GM12878 (cell line): ENCODE measurements at regions not wholly inside any gene's neighbourhood (a gene's known extent, or its start where the extent isn't known, plus 50 kb on each side); places are given as distances from the start of the nearest gene placed in this dataset.

Experiments used
- ATAC-seq: fragments of 200-7000 bp; cut with Tn5 transposase; 3 replicates; pipeline ENCODE4 v1.9.1; 2020; ENCODE audit warnings: mild to moderate bottlenecking, moderate library complexity
- BruUV-seq: library from RNA; stranded (reverse); fragments of 400-500 nt; replicated peaks from 2 replicates; lab custom pipeline; 2021; lab: Mats Ljungman, UMichigan
- CTCF ChIA-PET: fragments of 300-600 bp; sonication (Branson Sonifier 250); formaldehyde crosslinking; extraction: SDS; loops from one replicate; lab custom pipeline; 2021; ENCODE audit warnings: inconsistent platforms; lab: Yijun Ruan, JAX
- POLR2A ChIA-PET: fragments of 350-600 bp; formaldehyde crosslinking; extraction: SDS; loops from one replicate; lab custom pipeline; 2021; ENCODE audit warnings: inconsistent platforms; lab: Charles Lee
- RAD21 ChIA-PET: fragments of 300-600 bp; sonication (Branson Sonifier 250); formaldehyde crosslinking; loops from one replicate; lab custom pipeline; 2023; ENCODE audit warnings: antibody characterized with exemption; ENCODE audit not compliant: unreplicated experiment; lab: Charles Lee
- SMC1A ChIA-PET: fragments of 300-600 bp; sonication (Branson Sonifier 250); formaldehyde crosslinking; loops from one replicate; lab custom pipeline; 2023; ENCODE audit not compliant: unreplicated experiment, uncharacterized antibody; lab: Charles Lee
- DNase-seq: peaks from one replicate; pipeline ENCODE4 v3.0.0-alpha.2; 2011; ENCODE audit warnings: low read depth, low spot score
- FAIRE-seq: peaks from 3 replicates; lab custom pipeline; 2011; peaks lifted over from hg19 to GRCh38; lab: Jason Lieb, UNC
- H2AFZ ChIP-seq: 2 replicates; pipeline ENCODE4 v1.6.0; 2011; ENCODE audit warnings: low read depth, low read length, control low read depth; ENCODE audit not compliant: control insufficient read depth
- H3K27ac ChIP-seq: 2 replicates; pipeline ENCODE4 v1.5.1; 2011; ENCODE audit warnings: control low read depth; ENCODE audit not compliant: control insufficient read depth, insufficient read depth
- H3K27me3 ChIP-seq, 2 experiments: replicated peaks in 1 of 2; 2 replicates each; pipeline versions ENCODE4 v1.6.0 to v1.6.1; 2011; ENCODE audit warnings: low read length in 1 of 2; ENCODE audit not compliant: control insufficient read depth in 2 of 2, insufficient read depth in 2 of 2
- H3K36me3 ChIP-seq, 2 experiments: 2 replicates each; pipeline ENCODE4 v1.5.1; 2011; ENCODE audit warnings: low read length in 1 of 2; ENCODE audit not compliant: control insufficient read depth in 2 of 2, insufficient read depth in 2 of 2
- H3K4me1 ChIP-seq: 2 replicates; pipeline ENCODE4 v1.6.1; 2011; ENCODE audit warnings: mild to moderate bottlenecking, low read length, moderate library complexity, mixed read lengths; ENCODE audit not compliant: control insufficient read depth, insufficient read depth
- H3K4me2 ChIP-seq: 2 replicates; pipeline ENCODE4 v1.6.0; 2011; ENCODE audit warnings: control low read depth; ENCODE audit not compliant: control insufficient read depth, insufficient read depth
- H3K4me3 ChIP-seq: fragments of 200-600 bp; sonication (generic); 2 replicates; pipeline ENCODE4 v1.5.1; 2016
- H3K79me2 ChIP-seq: 2 replicates; pipeline ENCODE4 v1.6.0; 2011; ENCODE audit warnings: low read length; ENCODE audit not compliant: control insufficient read depth, insufficient read depth
- H3K9ac ChIP-seq: 2 replicates; pipeline ENCODE4 v1.8.0; 2011; ENCODE audit warnings: low read length, control low read depth, mixed read lengths; ENCODE audit not compliant: control insufficient read depth, insufficient read depth
- H3K9me3 ChIP-seq: replicated peaks from 3 replicates; pipeline ENCODE4 v1.5.1; 2011; ENCODE audit warnings: mild to moderate bottlenecking, low read length; ENCODE audit not compliant: control insufficient read depth, insufficient read depth
- H4K20me1 ChIP-seq: 2 replicates; pipeline ENCODE4 v1.6.0; 2011; ENCODE audit not compliant: control insufficient read depth, insufficient read depth
- BACH1 ChIP-seq: fragments of 450-650 bp; IDR thresholded peaks from 2 replicates; pipeline ENCODE4 v1.6.1; 2017; ENCODE audit warnings: mild to moderate bottlenecking, borderline replicate concordance
- CBX3 ChIP-seq: fragments of 200-600 bp; sonication (generic); IDR thresholded peaks from 2 replicates; pipeline ENCODE4 v1.6.1; 2016; ENCODE audit warnings: low read depth, borderline replicate concordance
- CHD2 ChIP-seq: IDR thresholded peaks from 2 replicates; pipeline ENCODE4 v1.6.1; 2011; ENCODE audit warnings: low read depth, low read length, improper control_type of control experiment, borderline replicate concordance
- HDAC6 ChIP-seq: fragments of 200-600 bp; sonication (generic); IDR thresholded peaks from one replicate; pipeline ENCODE4 v1.8.0; 2017; ENCODE audit warnings: antibody characterized with exemption; ENCODE audit not compliant: unreplicated experiment
- IKZF1 ChIP-seq: fragments of 450-650 bp; conservative IDR thresholded peaks from 2 replicates; pipeline ENCODE4 v1.6.1; 2017; ENCODE audit warnings: antibody characterized with exemption, mild to moderate bottlenecking
- IRF3 ChIP-seq: fragments of 450-650 bp; IDR thresholded peaks from 2 replicates; pipeline ENCODE4 v1.6.1; 2014; ENCODE audit warnings: mild to moderate bottlenecking
- KLF5 ChIP-seq: fragments of 450-650 bp; IDR thresholded peaks from 2 replicates; pipeline ENCODE4 v1.6.1; 2014; ENCODE audit warnings: mild to moderate bottlenecking; ENCODE audit not compliant: partially characterized antibody
- NBN ChIP-seq: fragments of 450-650 bp; IDR thresholded peaks from 2 replicates; pipeline ENCODE4 v1.6.1; 2016
- NR2C2 ChIP-seq: IDR thresholded peaks from 2 replicates; pipeline ENCODE4 v1.6.1; 2011; ENCODE audit warnings: borderline replicate concordance, low read depth; ENCODE audit not compliant: control insufficient read depth, insufficient read length
- SMC3 ChIP-seq: IDR thresholded peaks from 2 replicates; pipeline ENCODE4 v1.6.1; 2011; ENCODE audit warnings: low read length, improper control_type of control experiment, borderline replicate concordance
- STAT3 ChIP-seq: IDR thresholded peaks from 2 replicates; pipeline ENCODE4 v1.6.1; 2011; ENCODE audit warnings: low read depth, low read length, improper control_type of control experiment
- TARDBP ChIP-seq: IDR thresholded peaks from 2 replicates; pipeline ENCODE4 v1.6.1; 2016; ENCODE audit warnings: borderline replicate concordance
- USF1 ChIP-seq: IDR thresholded peaks from 2 replicates; pipeline ENCODE4 v1.6.1; 2011; ENCODE audit warnings: borderline replicate concordance, low read depth, mild to moderate bottlenecking, moderate library complexity, mixed read lengths, low read length; ENCODE audit not compliant: insufficient read depth; ENCODE audit errors: extremely low read length
- ZBED1 ChIP-seq: IDR thresholded peaks from 2 replicates; pipeline ENCODE4 v1.6.1; 2016; ENCODE audit warnings: borderline replicate concordance
- WGBS: methylation state at CpG from one replicate; pipeline ENCODE4 v1.1.6; 2016; ENCODE audit warnings: low lambda C conversion rate; ENCODE audit not compliant: insufficient replicate concordance, insufficient coverage; ENCODE audit errors: missing lambda C conversion rate; 5-methylcytosine and 5-hydroxymethylcytosine counted together
- in situ Hi-C: fragments of 300-500 bp; cut with MboI; formaldehyde crosslinking; loops from 9 replicates; pipeline ENCODE4 v1.14.3; 2018; ENCODE audit warnings: mixed read lengths
- intact Hi-C: fragments of 100-400 bp; cut with micrococcal nuclease; formaldehyde crosslinking; loops from one replicate; pipeline ENCODE4 v1.14.2; 2022; ENCODE audit not compliant: unreplicated experiment

GRCh38 chr4:166323250-166323649 lies 450.2 kb downstream of the TLL1 start:
- Histone ChIP-seq H4K20me1 (no peaks in the 10 kb centered on the region), H3K27ac (no peak overlapping the region), H3K4me2 (no peak overlapping the region), H3K9me3 (no peaks in the 10 kb centered on the region), H3K36me3 (no peaks in the 10 kb centered on the region), H3K27me3 (no peaks in the 10 kb centered on the region), H3K79me2 (no peaks in the 10 kb centered on the region), H2AFZ (no peak overlapping the region), H3K9ac (no peak overlapping the region), H3K4me3 (no peak overlapping the region), H3K4me1 (no peaks in the 10 kb centered on the region)
- POLR2A ChIA-PET = no interaction called here
- TF ChIP-seq CBX3 (no peak), ZBED1 (no peak), HDAC6 (no peak), CHD2 (no peak), NR2C2 (no peak), STAT3 (no peak), TARDBP (no peak), USF1 (no peak), SMC3 (no peak), BACH1 (no peak), IRF3 (no peak), NBN (no peak), IKZF1 (no peak), KLF5 (no peak)
- intact Hi-C loops (no loop called here), in situ Hi-C loops (no loop called here)
- CTCF ChIA-PET = interaction anchor here (1.0 to 3.2 kb wide), 2 partner anchors 11 to 271 kb away, joined by 3 to 22 read pairs; no protein-coding TSS in a partner anchor
- RAD21 ChIA-PET = no interaction called here
- DNase-seq (no peak), ATAC-seq (no peak), FAIRE-seq (no peak)
- SMC1A ChIA-PET = interaction anchor here (0.8 to 1.7 kb wide), 2 partner anchors 21 to 272 kb away, joined by 3 to 6 read pairs; no protein-coding TSS in a partner anchor
- no TSS peak for BruUV-seq
- 61% methylated on average over 2 of the region's 2 CpGs for WGBS
